HepG2 (cell line): ENCODE measurements at regions not wholly inside any gene's neighbourhood (a gene's known extent, or its start where the extent isn't known, plus 50 kb on each side); places are given as distances from the start of the nearest gene placed in this dataset.

Experiments
- HNRNPLL ChIP-seq: fragments of 200-400 bp; formaldehyde crosslinking; IDR thresholded peaks from 2 replicates; pipeline ENCODE4 v1.6.1; 2017; ENCODE audit warnings: mild to moderate bottlenecking, low read depth, low read length; ENCODE audit not compliant: poor library complexity, severe bottlenecking
- TARDBP ChIP-seq: sonication (generic); formaldehyde crosslinking; IDR thresholded peaks from 2 replicates; pipeline ENCODE4 v1.8.0; 2022; ENCODE audit warnings: mild to moderate bottlenecking, missing genetic modification reagents
- TBP ChIP-seq: sonication (generic); formaldehyde crosslinking; IDR thresholded peaks from 2 replicates; pipeline ENCODE4 v1.5.0; 2020; ENCODE audit warnings: missing genetic modification reagents
- TGIF2 ChIP-seq: IDR thresholded peaks from 2 replicates; pipeline ENCODE4 v1.6.1; 2016; ENCODE audit warnings: control low read depth, missing compliant biosample characterization
- ZBTB38 ChIP-seq: sonication (generic); formaldehyde crosslinking; IDR thresholded peaks from 2 replicates; pipeline ENCODE4 v1.5.1; 2020; ENCODE audit warnings: mild to moderate bottlenecking, missing genetic modification reagents
- TF ChIP-seq, protein P1 (sequence below): sonication (generic); formaldehyde crosslinking; IDR thresholded peaks from 2 replicates; pipeline ENCODE4 v1.8.0; 2022; ENCODE audit warnings: mild to moderate bottlenecking, missing genetic modification reagents, moderate library complexity

DNA sequence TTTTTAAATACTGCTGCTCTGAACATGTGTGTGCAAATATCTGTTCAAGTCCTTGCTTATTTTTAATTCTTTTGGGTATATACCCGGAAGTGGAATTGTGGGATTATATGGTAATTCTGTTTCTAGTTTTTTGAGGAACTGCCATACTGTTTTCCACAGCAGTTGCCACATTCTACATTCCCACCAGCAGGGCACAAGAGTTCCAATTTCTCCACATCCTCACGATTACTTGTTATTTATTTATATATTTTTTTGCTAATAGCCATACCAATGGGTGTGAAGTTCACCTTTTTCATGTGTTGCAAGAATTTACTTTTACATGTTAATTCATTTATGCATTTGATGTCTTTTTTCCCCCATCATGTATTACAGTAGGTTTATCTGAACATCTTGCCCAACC, 79.6 kb upstream of the CXCL12 start:
- TF ChIP-seq HNRNPLL (no peak), TARDBP (CRISPR knock-in tag) (no peak), TGIF2 (CRISPR knock-in tag) (no peak), TBP (CRISPR knock-in tag) (no peak), ZBTB38 (no peak)
- TF ChIP-seq, protein P1, sequence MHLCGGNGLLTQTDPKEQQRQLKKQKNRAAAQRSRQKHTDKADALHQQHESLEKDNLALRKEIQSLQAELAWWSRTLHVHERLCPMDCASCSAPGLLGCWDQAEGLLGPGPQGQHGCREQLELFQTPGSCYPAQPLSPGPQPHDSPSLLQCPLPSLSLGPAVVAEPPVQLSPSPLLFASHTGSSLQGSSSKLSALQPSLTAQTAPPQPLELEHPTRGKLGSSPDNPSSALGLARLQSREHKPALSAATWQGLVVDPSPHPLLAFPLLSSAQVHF, result no peak
